SK-N-SH treated with all-trans-retinoic acid at 6 μM for 48 hours (cell line): ENCODE measurements at regions not wholly inside any gene's neighbourhood (a gene's known extent, or its start where the extent isn't known, plus 50 kb on each side); places are given as distances from the start of the nearest gene placed in this dataset.

Experiments used
- ARNTL ChIP-seq: fragments of 450-650 bp; formaldehyde crosslinking; IDR thresholded peaks from 2 replicates; pipeline ENCODE4 v1.5.0; 2020; ENCODE audit warnings: low read depth, mild to moderate bottlenecking, moderate library complexity, borderline replicate concordance
- CSDC2 ChIP-seq: fragments of 250-450 bp; sonication (Bioruptor Pico); IDR thresholded peaks from 2 replicates; pipeline ENCODE4 v1.5.0; 2020; ENCODE audit warnings: mild to moderate bottlenecking, moderate library complexity
- ESRRG ChIP-seq: fragments of 250-450 bp; sonication (Bioruptor Pico); IDR thresholded peaks from 2 replicates; pipeline ENCODE4 v1.6.1; 2021; ENCODE audit warnings: mild to moderate bottlenecking
- GLIS3 ChIP-seq: fragments of 250-450 bp; sonication (Bioruptor Pico); IDR thresholded peaks from 2 replicates; pipeline ENCODE4 v1.5.0; 2020; ENCODE audit warnings: mild to moderate bottlenecking, moderate library complexity
- ISL1 ChIP-seq: fragments of 250-450 bp; sonication (Bioruptor Pico); IDR thresholded peaks from 2 replicates; pipeline ENCODE4 v2.1.2; 2022; ENCODE audit warnings: mild to moderate bottlenecking, moderate library complexity
- RARB ChIP-seq: fragments of 250-450 bp; sonication (Bioruptor Pico); IDR thresholded peaks from 2 replicates; pipeline ENCODE4 v1.8.0; 2021; ENCODE audit warnings: mild to moderate bottlenecking, moderate library complexity
- SNAI2 ChIP-seq: fragments of 250-450 bp; sonication (Bioruptor Pico); IDR thresholded peaks from 2 replicates; pipeline ENCODE4 v1.5.0; 2020; ENCODE audit warnings: mild to moderate bottlenecking, moderate library complexity
- TOX ChIP-seq: fragments of 250-450 bp; sonication (Bioruptor Pico); IDR thresholded peaks from 2 replicates; pipeline ENCODE4 v1.8.0; 2021; ENCODE audit warnings: mild to moderate bottlenecking, moderate library complexity, borderline replicate concordance
- ZFP3 ChIP-seq: fragments of 250-450 bp; sonication (Bioruptor Pico); IDR thresholded peaks from 2 replicates; pipeline ENCODE4 v1.5.0; 2020; ENCODE audit warnings: mild to moderate bottlenecking, moderate library complexity
- ZFP30 ChIP-seq: fragments of 450-650 bp; formaldehyde crosslinking; IDR thresholded peaks from 2 replicates; pipeline ENCODE4 v1.5.0; 2022; ENCODE audit warnings: mild to moderate bottlenecking, moderate library complexity
- ZNF70 ChIP-seq: fragments of 450-650 bp; formaldehyde crosslinking; IDR thresholded peaks from 2 replicates; pipeline ENCODE4 v1.5.0; 2020; ENCODE audit warnings: mild to moderate bottlenecking, moderate library complexity
- ZNF8 ChIP-seq: fragments of 450-650 bp; formaldehyde crosslinking; IDR thresholded peaks from 2 replicates; pipeline ENCODE4 v1.5.0; 2020; ENCODE audit warnings: mild to moderate bottlenecking, moderate library complexity
- TF ChIP-seq, protein P1 (sequence below): fragments of 250-450 bp; sonication (Bioruptor Pico); IDR thresholded peaks from 2 replicates; pipeline ENCODE4 v1.8.0; 2020; ENCODE audit warnings: mild to moderate bottlenecking, moderate library complexity, borderline replicate concordance
- TF ChIP-seq, protein P2 (sequence below): fragments of 250-450 bp; sonication (Bioruptor Pico); IDR thresholded peaks from 2 replicates; pipeline ENCODE4 v1.5.1; 2021; ENCODE audit warnings: mild to moderate bottlenecking, moderate library complexity

DNA sequence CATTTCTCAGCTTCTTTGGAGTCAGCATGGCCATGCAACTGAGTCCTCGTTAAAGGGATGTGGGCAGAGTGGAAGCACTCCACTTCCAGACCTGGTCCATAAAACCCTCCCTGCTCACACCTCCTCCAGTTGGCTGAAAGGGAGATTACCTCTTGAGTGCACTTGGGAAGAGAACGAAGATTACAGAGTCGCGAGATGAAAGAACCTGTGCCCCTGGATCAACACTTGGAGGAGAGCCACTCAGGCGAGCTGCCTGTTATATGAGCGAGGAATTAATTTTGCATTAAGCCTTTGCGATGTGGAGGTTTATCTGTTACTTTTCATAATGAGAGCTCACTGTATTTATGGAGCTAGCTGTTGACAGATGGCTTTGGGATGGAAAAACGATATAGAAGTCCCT lies 147.9 kb downstream of the MAF start:
- no peak for TF ChIP-seq ESRRG (CRISPR knock-in tag)
- TF ChIP-seq RARB: no peak
- no peak for TF ChIP-seq ZFP30 (CRISPR knock-in tag)
- TF ChIP-seq TOX: no peak
- TF ChIP-seq, protein P1, sequence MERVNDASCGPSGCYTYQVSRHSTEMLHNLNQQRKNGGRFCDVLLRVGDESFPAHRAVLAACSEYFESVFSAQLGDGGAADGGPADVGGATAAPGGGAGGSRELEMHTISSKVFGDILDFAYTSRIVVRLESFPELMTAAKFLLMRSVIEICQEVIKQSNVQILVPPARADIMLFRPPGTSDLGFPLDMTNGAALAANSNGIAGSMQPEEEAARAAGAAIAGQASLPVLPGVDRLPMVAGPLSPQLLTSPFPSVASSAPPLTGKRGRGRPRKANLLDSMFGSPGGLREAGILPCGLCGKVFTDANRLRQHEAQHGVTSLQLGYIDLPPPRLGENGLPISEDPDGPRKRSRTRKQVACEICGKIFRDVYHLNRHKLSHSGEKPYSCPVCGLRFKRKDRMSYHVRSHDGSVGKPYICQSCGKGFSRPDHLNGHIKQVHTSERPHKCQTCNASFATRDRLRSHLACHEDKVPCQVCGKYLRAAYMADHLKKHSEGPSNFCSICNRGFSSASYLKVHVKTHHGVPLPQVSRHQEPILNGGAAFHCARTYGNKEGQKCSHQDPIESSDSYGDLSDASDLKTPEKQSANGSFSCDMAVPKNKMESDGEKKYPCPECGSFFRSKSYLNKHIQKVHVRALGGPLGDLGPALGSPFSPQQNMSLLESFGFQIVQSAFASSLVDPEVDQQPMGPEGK: no peak
- no peak for TF ChIP-seq ZNF8
- TF ChIP-seq ISL1 (CRISPR knock-in tag): no peak
- TF ChIP-seq CSDC2 (CRISPR knock-in tag): no peak
- TF ChIP-seq ARNTL (CRISPR knock-in tag): no peak
- TF ChIP-seq, protein P2, sequence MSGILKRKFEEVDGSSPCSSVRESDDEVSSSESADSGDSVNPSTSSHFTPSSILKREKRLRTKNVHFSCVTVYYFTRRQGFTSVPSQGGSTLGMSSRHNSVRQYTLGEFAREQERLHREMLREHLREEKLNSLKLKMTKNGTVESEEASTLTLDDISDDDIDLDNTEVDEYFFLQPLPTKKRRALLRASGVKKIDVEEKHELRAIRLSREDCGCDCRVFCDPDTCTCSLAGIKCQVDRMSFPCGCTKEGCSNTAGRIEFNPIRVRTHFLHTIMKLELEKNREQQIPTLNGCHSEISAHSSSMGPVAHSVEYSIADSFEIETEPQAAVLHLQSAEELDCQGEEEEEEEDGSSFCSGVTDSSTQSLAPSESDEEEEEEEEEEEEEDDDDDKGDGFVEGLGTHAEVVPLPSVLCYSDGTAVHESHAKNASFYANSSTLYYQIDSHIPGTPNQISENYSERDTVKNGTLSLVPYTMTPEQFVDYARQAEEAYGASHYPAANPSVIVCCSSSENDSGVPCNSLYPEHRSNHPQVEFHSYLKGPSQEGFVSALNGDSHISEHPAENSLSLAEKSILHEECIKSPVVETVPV (CRISPR knock-in tag): no peak
- TF ChIP-seq ZNF70 (CRISPR knock-in tag): no peak
- no peak for TF ChIP-seq SNAI2 (CRISPR knock-in tag)
- TF ChIP-seq GLIS3 (CRISPR knock-in tag): no peak
- TF ChIP-seq ZFP3 (CRISPR knock-in tag): no peak
